ENCODE measurements at regions not wholly inside any gene's neighbourhood (a gene's known extent, or its start where the extent isn't known, plus 50 kb on each side); places are given as distances from the start of the nearest gene placed in this dataset.

DNA sequence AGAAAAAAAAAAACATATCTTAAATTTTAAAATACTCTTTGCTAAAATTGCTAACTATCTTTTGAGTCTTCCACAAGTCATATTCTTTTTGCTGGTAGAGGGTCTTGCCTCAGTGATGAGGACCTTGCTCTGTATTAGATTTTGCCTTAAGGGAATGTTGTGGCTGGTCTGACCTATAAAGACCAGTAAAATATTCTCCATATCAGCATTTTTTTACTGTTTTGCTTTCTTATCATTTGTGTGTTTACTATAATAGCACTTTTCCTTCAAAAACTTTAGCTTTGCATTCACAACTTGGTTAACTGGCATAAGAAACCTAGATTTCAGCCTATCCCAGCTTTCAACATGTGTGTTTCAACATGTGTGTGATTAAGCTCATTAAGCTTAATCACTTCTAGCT lies 224.7 kb upstream of the CDH18 start:
- dilution Hi-C loops (cut with MboI; ENCODE audit: extremely low pct_ligation_motif_present, low sequenced_read_pairs): no loop called here
- FAIRE-seq (no peak), DNase-seq (ENCODE audit: low read depth, low spot score) (no peak)
- Histone ChIP-seq H3K9me1 (ENCODE audit: control insufficient read depth, extremely low read depth, insufficient read depth, low read length) (no peaks in the 10 kb centered on the region), H3K4me1 (ENCODE audit: control insufficient read depth, extremely low read depth, insufficient read depth, low read length) (no peaks in the 10 kb centered on the region), H3K27ac (ENCODE audit: control insufficient read depth, insufficient read depth, low read length) (no peak overlapping the region), H3K36me3 (ENCODE audit: control insufficient read depth in 2 of 2, extremely low read depth in 1 of 2, insufficient read depth in 2 of 2, low read length in 2 of 2) (no peaks in the 10 kb centered on the region), H2AFZ (ENCODE audit: control insufficient read depth, low read length) (no peak overlapping the region), H3K9ac (ENCODE audit: control insufficient read depth, extremely low read depth, insufficient read depth, low read length) (no peak overlapping the region), H3K9me3 (ENCODE audit: control insufficient read depth, low read depth, low read length) (no peaks in the 10 kb centered on the region), H3K4me3 (ENCODE audit: control insufficient read depth in 2 of 3, extremely low read depth in 1 of 3, insufficient read depth in 2 of 3, low read depth in 1 of 3, low read length in 3 of 3) (no peak overlapping the region), H3K4me2 (ENCODE audit: control insufficient read depth, extremely low read depth, insufficient read depth, low read depth, low read length) (no peak overlapping the region), H4K20me1 (ENCODE audit: control insufficient read depth, extremely low read depth, insufficient read depth, low read length) (no peaks in the 10 kb centered on the region), H3K79me2 (ENCODE audit: control insufficient read depth, insufficient read depth, low read length) (no peaks in the 10 kb centered on the region), H3K27me3 (ENCODE audit: control insufficient read depth, extremely low read depth, insufficient read depth, low read length) (no peaks in the 10 kb centered on the region)
- TF ChIP-seq, protein P1, sequence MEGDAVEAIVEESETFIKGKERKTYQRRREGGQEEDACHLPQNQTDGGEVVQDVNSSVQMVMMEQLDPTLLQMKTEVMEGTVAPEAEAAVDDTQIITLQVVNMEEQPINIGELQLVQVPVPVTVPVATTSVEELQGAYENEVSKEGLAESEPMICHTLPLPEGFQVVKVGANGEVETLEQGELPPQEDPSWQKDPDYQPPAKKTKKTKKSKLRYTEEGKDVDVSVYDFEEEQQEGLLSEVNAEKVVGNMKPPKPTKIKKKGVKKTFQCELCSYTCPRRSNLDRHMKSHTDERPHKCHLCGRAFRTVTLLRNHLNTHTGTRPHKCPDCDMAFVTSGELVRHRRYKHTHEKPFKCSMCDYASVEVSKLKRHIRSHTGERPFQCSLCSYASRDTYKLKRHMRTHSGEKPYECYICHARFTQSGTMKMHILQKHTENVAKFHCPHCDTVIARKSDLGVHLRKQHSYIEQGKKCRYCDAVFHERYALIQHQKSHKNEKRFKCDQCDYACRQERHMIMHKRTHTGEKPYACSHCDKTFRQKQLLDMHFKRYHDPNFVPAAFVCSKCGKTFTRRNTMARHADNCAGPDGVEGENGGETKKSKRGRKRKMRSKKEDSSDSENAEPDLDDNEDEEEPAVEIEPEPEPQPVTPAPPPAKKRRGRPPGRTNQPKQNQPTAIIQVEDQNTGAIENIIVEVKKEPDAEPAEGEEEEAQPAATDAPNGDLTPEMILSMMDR (optimal IDR thresholded peaks at IDR 0.05 in 1 of 3, IDR thresholded peaks at IDR 0.05 in 1 of 3, conservative IDR thresholded peaks at IDR 0.05 in 1 of 3; ENCODE audit: extremely low read depth in 1 of 3, insufficient read depth in 2 of 3, low read length in 3 of 3): no peak
- TF ChIP-seq EZH2 (IDR thresholded peaks at IDR 0.05; ENCODE audit: low read length): no peak

DNA sequence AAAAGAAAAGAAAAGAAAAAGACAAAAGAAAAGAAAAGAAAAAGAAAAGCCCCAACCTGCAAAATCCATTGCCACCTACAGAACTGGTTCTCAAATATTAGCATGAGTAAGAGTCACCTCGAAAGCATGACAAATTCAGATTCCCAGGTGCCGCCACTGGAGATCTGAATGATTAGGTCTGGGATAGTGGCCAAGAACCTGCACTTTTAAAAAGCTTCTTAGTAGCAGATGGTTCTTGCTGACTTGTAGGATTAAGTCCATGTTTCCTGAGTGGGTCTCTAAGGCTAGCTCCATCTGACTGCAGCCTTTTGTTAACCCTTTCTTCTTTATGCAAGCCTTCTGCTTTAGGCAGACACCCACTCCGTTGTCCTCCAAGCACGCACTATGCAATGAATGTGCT lies 178.5 kb upstream of the CDH18 start:
- Histone ChIP-seq H3K4me2 (ENCODE audit: control insufficient read depth, extremely low read depth, insufficient read depth, low read depth, low read length) (no peak overlapping the region), H3K27ac (ENCODE audit: control insufficient read depth, insufficient read depth, low read length) (no peak overlapping the region), H3K27me3 (ENCODE audit: control insufficient read depth, extremely low read depth, insufficient read depth, low read length) (no peaks in the 10 kb centered on the region), H3K4me3 (ENCODE audit: control insufficient read depth in 2 of 3, extremely low read depth in 1 of 3, insufficient read depth in 2 of 3, low read depth in 1 of 3, low read length in 3 of 3) (no peak overlapping the region), H4K20me1 (ENCODE audit: control insufficient read depth, extremely low read depth, insufficient read depth, low read length) (no peaks in the 10 kb centered on the region), H2AFZ (ENCODE audit: control insufficient read depth, low read length) (no peak overlapping the region), H3K79me2 (ENCODE audit: control insufficient read depth, insufficient read depth, low read length) (no peaks in the 10 kb centered on the region), H3K9ac (ENCODE audit: control insufficient read depth, extremely low read depth, insufficient read depth, low read length) (no peak overlapping the region), H3K9me1 (ENCODE audit: control insufficient read depth, extremely low read depth, insufficient read depth, low read length) (no peaks in the 10 kb centered on the region), H3K4me1 (ENCODE audit: control insufficient read depth, extremely low read depth, insufficient read depth, low read length) (no peaks in the 10 kb centered on the region), H3K36me3 (ENCODE audit: control insufficient read depth in 2 of 2, extremely low read depth in 1 of 2, insufficient read depth in 2 of 2, low read length in 2 of 2) (no peaks in the 10 kb centered on the region), H3K9me3 (ENCODE audit: control insufficient read depth, low read depth, low read length) (no peaks in the 10 kb centered on the region)
- DNase-seq (ENCODE audit: low read depth, low spot score) (no peak), FAIRE-seq (no peak)
- TF ChIP-seq, protein P1 (optimal IDR thresholded peaks at IDR 0.05 in 1 of 3, IDR thresholded peaks at IDR 0.05 in 1 of 3, conservative IDR thresholded peaks at IDR 0.05 in 1 of 3; ENCODE audit: extremely low read depth in 1 of 3, insufficient read depth in 2 of 3, low read length in 3 of 3): no peak
- TF ChIP-seq EZH2 (IDR thresholded peaks at IDR 0.05; ENCODE audit: low read length): no peak
- dilution Hi-C loops (cut with MboI; ENCODE audit: extremely low pct_ligation_motif_present, low sequenced_read_pairs): no loop called here
